T-helper 2 cell treated with Interferon-gamma antibody and Interleukin-4, amounts not matched to agents 100 ng/mL and 5 ng/mL, for 36 hours (primary cell): ENCODE measurements at regions not wholly inside any gene's neighbourhood (a gene's known extent, or its start where the extent isn't known, plus 50 kb on each side); places are given as distances from the start of the nearest gene placed in this dataset.

Source experiments
- intact Hi-C: fragments of 100-400 bp; cut with micrococcal nuclease; formaldehyde crosslinking; loops from one replicate; pipeline ENCODE4 v1.15.1; 2023

GRCh38 chr7:26512737-26513136, 221.1 kb downstream of the SNX10 start:
- intact Hi-C loops = no loop called here

GRCh38 chr7:26513948-26514347, 222.3 kb downstream of the SNX10 start:
- intact Hi-C loops = no loop called here

- intact Hi-C loops = no loop called here
Observed at GRCh38 chr7:26514633-26515032, 223.0 kb downstream of the SNX10 start.

- intact Hi-C loops = no loop called here
Observed at GRCh38 chr7:26515314-26515842, 223.7 kb downstream of the SNX10 start.

GRCh38 chr7:26520483-26520882, 228.8 kb downstream of the SNX10 start:
- intact Hi-C loops = no loop called here

GRCh38 chr7:26522633-26523032, 231.0 kb downstream of the SNX10 start:
- intact Hi-C loops = no loop called here

GRCh38 chr7:26525398-26526264, 234.0 kb downstream of the SNX10 start:
- intact Hi-C loops = no loop called here

- intact Hi-C loops = no loop called here
Observed at GRCh38 chr7:26526265-26526587, 234.6 kb downstream of the SNX10 start.

- intact Hi-C loops = no loop called here
Observed at GRCh38 chr7:26531926-26532325, 240.3 kb downstream of the SNX10 start.

- intact Hi-C loops = no loop called here
Observed at GRCh38 chr7:26532471-26532870, 240.8 kb downstream of the SNX10 start.

GRCh38 chr7:26533217-26533616, 241.6 kb downstream of the SNX10 start:
- intact Hi-C loops = no loop called here

GRCh38 chr7:26534649-26535482, 243.2 kb downstream of the SNX10 start:
- intact Hi-C loops = no loop called here

GRCh38 chr7:26535483-26536007, 243.9 kb downstream of the SNX10 start:
- intact Hi-C loops = no loop called here

GRCh38 chr7:26538216-26538615, 246.6 kb downstream of the SNX10 start:
- intact Hi-C loops = no loop called here

- intact Hi-C loops = no loop called here
Observed at GRCh38 chr7:26538689-26539088, 247.0 kb downstream of the SNX10 start.

GRCh38 chr7:26543340-26543739, 251.7 kb downstream of the SNX10 start:
- intact Hi-C loops = no loop called here

- intact Hi-C loops = no loop called here
Observed at GRCh38 chr7:26543951-26544350, 252.3 kb downstream of the SNX10 start.

GRCh38 chr7:26546508-26547053, 254.9 kb downstream of the SNX10 start:
- intact Hi-C loops = no loop called here

GRCh38 chr7:26547156-26547555, 255.5 kb downstream of the SNX10 start:
- intact Hi-C loops = no loop called here

- intact Hi-C loops = no loop called here
Observed at GRCh38 chr7:26549281-26549944, 257.8 kb downstream of the SNX10 start.

- intact Hi-C loops = no loop called here
Observed at GRCh38 chr7:26550492-26550891, 258.8 kb downstream of the SNX10 start.
